ENCODE measurements at regions not wholly inside any gene's neighbourhood (a gene's known extent, or its start where the extent isn't known, plus 50 kb on each side); places are given as distances from the start of the nearest gene placed in this dataset.

GRCh38 chr12:77249892-77250291 lies 184.5 kb upstream of the E2F7 start:
- TF ChIP-seq POLR2A (IDR thresholded peaks at IDR 0.05) (no peak), CTCF (IDR thresholded peaks at IDR 0.05) (no peak)
